HFFc6 (cell line): ENCODE measurements at regions not wholly inside any gene's neighbourhood (a gene's known extent, or its start where the extent isn't known, plus 50 kb on each side); places are given as distances from the start of the nearest gene placed in this dataset.

Experiments used
- DNase-seq: peaks from one replicate; pipeline ENCODE4 v3.0.0-alpha.2; 2018
- H3K27ac Mint-ChIP-seq: 2 replicates; pipeline ENCODE4 v1.8.0; 2020; ENCODE audit warnings: mild to moderate bottlenecking, mixed read lengths
- H3K27me3 Mint-ChIP-seq: 2 replicates; pipeline ENCODE4 v1.8.0; 2021; ENCODE audit warnings: mild to moderate bottlenecking, moderate library complexity, mixed read lengths; ENCODE audit not compliant: insufficient read depth
- H3K36me3 Mint-ChIP-seq: 2 replicates; pipeline ENCODE4 v1.8.0; 2021; ENCODE audit warnings: low read depth, mixed read lengths
- H3K4me1 Mint-ChIP-seq: 2 replicates; pipeline ENCODE4 v1.8.0; 2020; ENCODE audit warnings: low read depth, mixed read lengths
- H3K4me3 Mint-ChIP-seq: 2 replicates; pipeline ENCODE4 v1.8.0; 2020; ENCODE audit warnings: mild to moderate bottlenecking, moderate library complexity, mixed read lengths
- H3K9me3 Mint-ChIP-seq: 2 replicates; pipeline ENCODE4 v1.8.0; 2020; ENCODE audit warnings: mild to moderate bottlenecking, mixed read lengths
- CTCF ChIP-seq: fragments of 200-600 bp; sonication (generic); IDR thresholded peaks from 2 replicates; pipeline ENCODE4 v1.5.0; 2021; ENCODE audit warnings: antibody characterized with exemption, mild to moderate bottlenecking

GRCh38 chr1:187838335-187839293, 1009.9 kb downstream of the PLA2G4A start:
- Mint-ChIP-seq H3K27ac (no peak overlapping the region), H3K36me3 (no peaks in the 10 kb centered on the region), H3K4me1 (no peaks in the 10 kb centered on the region), H3K9me3 (peaks cover 3% of the 10 kb centered on the region), H3K27me3 (no peaks in the 10 kb centered on the region), H3K4me3 (no peak overlapping the region)
- TF ChIP-seq CTCF: no peak
- DNase-seq: no peak

- TF ChIP-seq CTCF: no peak
- Mint-ChIP-seq H3K36me3 (no peaks in the 10 kb centered on the region), H3K9me3 (peaks cover 3% of the 10 kb centered on the region), H3K4me3 (no peak overlapping the region), H3K27ac (no peak overlapping the region), H3K4me1 (no peaks in the 10 kb centered on the region), H3K27me3 (no peaks in the 10 kb centered on the region)
- DNase-seq: no peak
Measured at GRCh38 chr1:187839873-187840272, 1011.1 kb downstream of the PLA2G4A start.

GRCh38 chr1:187840557-187840956, 1011.8 kb downstream of the PLA2G4A start:
- Mint-ChIP-seq H3K36me3 (no peaks in the 10 kb centered on the region), H3K9me3 (peaks cover 3% of the 10 kb centered on the region), H3K4me3 (no peak overlapping the region), H3K27ac (no peak overlapping the region), H3K27me3 (no peaks in the 10 kb centered on the region), H3K4me1 (no peaks in the 10 kb centered on the region)
- DNase-seq: no peak
- no peak for TF ChIP-seq CTCF

- no peak overlapping the region for H3K4me3 Mint-ChIP-seq
- H3K36me3 Mint-ChIP-seq: no peaks in the 10 kb centered on the region
- no peak overlapping the region for H3K27ac Mint-ChIP-seq
- no peak for DNase-seq
- H3K9me3 Mint-ChIP-seq: peaks cover 7% of the 10 kb centered on the region
- no peak for TF ChIP-seq CTCF
- H3K27me3 Mint-ChIP-seq: no peaks in the 10 kb centered on the region
- no peaks in the 10 kb centered on the region for H3K4me1 Mint-ChIP-seq
Measured at GRCh38 chr1:187842406-187843165, 1013.8 kb downstream of the PLA2G4A start.

GRCh38 chr1:187844313-187844712, 1015.6 kb downstream of the PLA2G4A start:
- DNase-seq: no peak
- Mint-ChIP-seq H3K27ac (no peak overlapping the region), H3K27me3 (no peaks in the 10 kb centered on the region; the same call in 1 of the 2 replicates), H3K4me3 (no peak overlapping the region), H3K4me1 (no peaks in the 10 kb centered on the region), H3K9me3 (peaks cover 6% of the 10 kb centered on the region), H3K36me3 (no peaks in the 10 kb centered on the region)
- no peak for TF ChIP-seq CTCF
